Fibroblast of lung (primary cell): ENCODE measurements at regions not wholly inside any gene's neighbourhood (a gene's known extent, or its start where the extent isn't known, plus 50 kb on each side); places are given as distances from the start of the nearest gene placed in this dataset.

ENCODE experiments used
- CTCF ChIP-seq, 2 donors: IDR thresholded peaks in 1 of 2; conservative IDR thresholded peaks in 1 of 2; 1 replicate in 1 of 2; 2 replicates in 1 of 2; pipeline ENCODE4 v1.5.1; 2011 to 2012; ENCODE audit warnings: low read length in 2 of 2, control low read depth in 1 of 2, inconsistent platforms in 1 of 2, low read depth in 1 of 2, mild to moderate bottlenecking in 1 of 2
- EZH2 ChIP-seq: IDR thresholded peaks from 2 replicates; pipeline ENCODE4 v1.5.1; 2012; ENCODE audit warnings: low read length, control low read depth, mild to moderate bottlenecking; ENCODE audit errors: missing control alignments

GRCh38 chr4:20598626-20599025, 101.6 kb upstream of the PACRGL start:
- TF ChIP-seq CTCF (conservative IDR thresholded peaks at IDR 0.05 in 1 of 2, IDR thresholded peaks at IDR 0.05 in 1 of 2; ENCODE audit: low read depth in 1 of 2, low read length in 2 of 2), result no peak
- no peak for TF ChIP-seq EZH2
